NCI-H2171 (cell line): ENCODE measurements at regions not wholly inside any gene's neighbourhood (a gene's known extent, or its start where the extent isn't known, plus 50 kb on each side); places are given as distances from the start of the nearest gene placed in this dataset.

ENCODE experiments used
- DNase-seq: peaks from one replicate; lab custom pipeline; 2025; lab: John Stamatoyannopoulos, UW

DNA sequence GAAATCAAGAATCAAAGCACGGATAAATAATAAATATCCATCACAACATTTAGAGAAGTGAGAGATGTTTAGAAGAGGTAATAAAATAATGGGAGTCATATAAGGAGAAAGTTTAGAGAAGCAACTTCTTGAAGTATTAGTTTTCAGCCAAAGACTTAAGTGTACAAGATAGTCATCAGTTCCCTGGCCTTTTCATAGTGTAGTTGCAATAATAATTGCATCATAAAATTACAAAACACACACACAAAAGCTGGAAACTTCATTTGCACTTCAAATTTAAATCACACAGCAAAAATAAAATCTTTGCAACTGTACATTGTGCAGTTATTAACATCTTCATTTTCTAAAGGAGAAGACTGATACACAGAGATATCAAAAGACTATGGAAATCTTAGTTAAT lies 319.1 kb upstream of the RGMB start:
- no peak for DNase-seq

GRCh38 chr5:98454904-98455303 lies 318.6 kb upstream of the RGMB start:
- no peak for DNase-seq

GRCh38 chr5:98455665-98456064 lies 317.8 kb upstream of the RGMB start:
- DNase-seq = no peak

- DNase-seq = no peak
Observed at GRCh38 chr5:98458004-98458403, 315.5 kb upstream of the RGMB start.

DNA sequence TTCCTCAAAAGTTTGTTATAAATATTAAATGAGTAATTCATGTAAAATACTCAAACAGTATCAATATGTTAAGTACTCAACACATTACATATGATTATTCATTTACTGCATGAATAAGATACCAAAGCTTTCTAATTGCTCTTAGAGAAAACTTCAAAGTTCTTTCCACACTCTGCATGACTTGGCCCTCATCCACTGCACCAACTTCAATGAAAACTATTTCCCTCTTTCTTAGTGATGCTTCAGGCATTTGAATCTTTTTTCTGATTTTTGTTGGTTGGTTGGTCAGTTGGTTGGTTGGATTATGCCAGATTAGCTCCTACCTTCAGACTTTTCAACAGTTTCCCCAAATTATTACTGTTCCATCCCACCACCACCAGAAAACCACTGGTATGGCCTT lies 314.7 kb upstream of the RGMB start:
- no peak for DNase-seq

- DNase-seq = no peak
Observed at GRCh38 chr5:98460536-98460935, 312.9 kb upstream of the RGMB start.

GRCh38 chr5:98461485-98461884 lies 312.0 kb upstream of the RGMB start:
- DNase-seq = no peak

DNA sequence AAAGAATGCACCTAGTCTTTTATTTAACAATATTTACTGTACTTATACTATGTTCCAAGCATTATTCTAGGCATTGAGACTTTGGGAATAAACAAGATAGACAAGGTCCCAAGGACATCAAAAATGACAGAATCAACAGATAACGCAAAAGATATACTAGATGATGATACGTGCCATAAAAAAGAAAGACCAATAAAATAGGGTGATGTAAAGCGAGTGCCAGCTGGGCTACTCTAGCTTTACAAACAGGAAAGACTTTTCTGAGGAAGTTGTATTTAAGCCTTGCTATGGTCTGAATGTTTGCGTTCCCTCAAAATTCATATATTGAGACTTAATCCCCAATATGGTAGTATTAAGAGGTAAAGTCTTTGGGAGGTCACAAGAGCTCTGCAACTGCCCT lies 310.2 kb upstream of the RGMB start:
- DNase-seq = no peak

DNA sequence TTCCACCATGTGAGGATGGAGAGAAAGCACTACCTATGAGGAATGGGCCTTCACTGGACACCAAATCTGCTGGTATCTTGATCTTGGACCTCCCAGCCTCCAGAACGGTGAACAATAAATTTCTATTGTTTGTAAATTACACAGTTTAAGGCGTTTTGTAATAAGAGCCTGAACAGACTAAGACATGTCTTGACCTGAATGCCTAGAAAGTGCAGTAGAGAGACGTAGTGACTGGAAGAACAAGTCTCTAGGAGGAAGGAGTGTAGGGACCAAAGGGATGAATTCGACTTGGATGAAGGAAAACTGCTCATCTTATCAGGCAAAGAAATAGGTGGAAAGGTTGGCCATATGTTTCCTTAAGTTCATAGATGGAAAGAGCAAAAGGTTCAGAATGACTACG lies 309.8 kb upstream of the RGMB start:
- no peak for DNase-seq

DNA sequence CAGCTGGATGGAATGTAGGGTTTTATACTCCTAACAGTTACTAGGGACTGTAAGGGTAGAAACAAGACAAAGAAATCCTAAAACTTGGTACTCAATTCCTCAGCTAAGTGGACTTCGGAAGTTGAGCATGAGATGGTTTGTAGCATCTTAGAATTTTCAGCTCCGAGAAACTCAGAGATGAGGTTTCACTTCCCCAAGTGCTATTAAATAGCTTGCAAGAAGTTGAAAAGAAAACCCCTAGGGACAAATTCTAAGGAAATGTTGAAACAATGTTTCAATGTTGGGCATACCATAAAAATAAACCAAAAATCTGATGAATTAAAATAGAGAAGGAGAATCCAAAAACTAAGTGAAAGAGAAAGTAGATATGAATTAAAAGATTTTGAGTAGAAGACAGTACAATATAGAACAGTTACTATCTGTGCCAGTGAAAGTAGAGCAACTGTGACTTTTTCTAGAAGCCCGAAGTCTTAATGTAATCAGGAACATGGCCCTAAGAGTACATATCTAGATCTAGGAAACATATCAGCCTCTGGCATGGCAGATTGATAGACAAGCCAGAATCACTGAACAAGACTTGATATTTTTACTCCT lies 308.6 kb upstream of the RGMB start:
- no peak for DNase-seq

GRCh38 chr5:98468188-98468869 lies 305.1 kb upstream of the RGMB start:
- DNase-seq = no peak

- DNase-seq = no peak
Observed at GRCh38 chr5:98470747-98471146, 302.7 kb upstream of the RGMB start.

- no peak for DNase-seq
Observed at GRCh38 chr5:98471458-98471857, 302.0 kb upstream of the RGMB start.

- no peak for DNase-seq
Observed at GRCh38 chr5:98474216-98474615, 299.2 kb upstream of the RGMB start.

- no peak for DNase-seq
Observed at GRCh38 chr5:98474782-98475181, 298.7 kb upstream of the RGMB start.

DNA sequence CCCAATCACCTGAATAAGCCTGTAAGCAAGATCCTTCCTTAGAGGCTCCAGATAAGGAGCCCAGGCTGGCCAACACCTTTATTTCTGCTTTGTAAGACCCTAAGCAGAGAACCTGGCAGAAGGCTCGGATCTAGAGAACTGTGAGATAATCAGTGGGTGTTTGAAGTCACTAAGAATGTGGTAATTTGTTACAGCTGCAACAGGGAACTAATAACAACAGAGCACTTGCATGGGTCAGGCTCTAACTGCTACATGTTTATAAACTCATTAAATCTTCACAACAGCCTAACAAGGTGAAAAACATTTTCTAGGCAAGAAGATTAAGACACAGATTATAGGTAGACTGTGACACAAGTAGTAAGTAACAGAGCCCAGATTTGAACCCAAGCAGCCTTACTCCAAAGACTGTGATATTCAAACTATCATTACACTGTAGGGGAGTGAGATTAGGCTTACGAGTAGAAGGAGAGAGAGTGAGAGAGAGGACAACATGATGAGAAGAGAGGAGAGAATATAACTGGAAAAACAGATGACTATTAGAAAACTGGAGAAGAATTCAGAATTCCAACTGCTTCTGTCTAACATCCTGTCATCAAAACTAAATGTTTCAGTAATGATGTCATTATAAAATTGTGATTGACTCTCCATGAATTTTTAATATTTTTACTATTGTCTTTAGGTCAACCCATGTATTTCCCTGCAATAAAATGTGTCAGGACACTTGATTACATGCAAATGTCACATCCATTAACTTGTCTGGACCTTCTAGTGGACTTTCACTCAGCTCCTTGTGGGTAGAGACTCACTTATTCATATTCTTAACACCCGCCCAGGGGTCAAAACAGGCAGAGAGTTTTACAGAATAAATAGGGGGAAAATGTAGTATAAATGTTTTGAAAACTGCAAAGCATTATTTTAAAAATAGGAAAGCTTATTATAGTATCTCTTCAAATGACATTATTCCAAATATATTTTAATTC lies 290.9 kb upstream of the RGMB start:
- no peak for DNase-seq

DNA sequence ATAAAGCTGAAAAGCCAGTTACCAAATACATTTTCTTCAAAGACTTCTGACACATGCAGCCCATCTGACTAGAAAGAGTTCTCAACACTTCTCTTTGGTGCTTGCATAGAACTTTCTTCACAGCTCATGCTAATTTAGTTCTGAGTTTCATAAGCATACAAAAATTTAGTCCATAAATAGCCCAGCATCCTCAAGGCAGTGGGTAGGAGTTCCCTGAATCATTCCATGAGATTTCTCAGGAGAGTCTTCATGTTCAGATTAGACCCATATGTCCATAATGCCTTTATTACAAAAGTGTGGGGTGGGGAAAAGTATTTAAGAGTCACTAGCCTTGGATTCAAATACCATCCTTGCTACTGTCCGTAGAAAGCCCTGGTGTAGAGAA lies 290.2 kb upstream of the RGMB start:
- no peak for DNase-seq

- no peak for DNase-seq
Observed at GRCh38 chr5:98489021-98489420, 284.4 kb upstream of the RGMB start.

- no peak for DNase-seq
Observed at GRCh38 chr5:98490348-98490747, 283.1 kb upstream of the RGMB start.

- DNase-seq = no peak
Observed at GRCh38 chr5:98492258-98492657, 281.2 kb upstream of the RGMB start.

- no peak for DNase-seq
Observed at GRCh38 chr5:98497418-98497817, 276.0 kb upstream of the RGMB start.

DNA sequence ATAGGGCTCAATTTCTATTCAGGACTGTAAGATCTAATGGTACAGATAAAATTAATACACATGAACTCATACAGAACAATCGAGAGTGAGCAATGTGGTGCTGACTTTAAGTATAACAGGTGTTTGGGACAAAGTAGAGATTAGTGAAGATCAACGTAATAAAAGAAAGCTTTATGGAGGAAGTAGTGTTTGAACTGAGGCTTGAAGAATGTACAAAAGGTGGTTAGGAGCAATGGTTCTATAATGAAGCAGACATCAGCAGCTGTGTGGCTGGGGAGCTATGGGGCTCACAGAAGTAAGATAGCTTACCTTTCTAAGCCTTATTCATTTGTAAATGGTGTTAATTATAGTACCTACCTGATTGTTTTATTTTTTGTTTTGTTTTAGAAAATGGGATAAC lies 275.4 kb upstream of the RGMB start:
- DNase-seq = no peak

GRCh38 chr5:98499892-98500291 lies 273.6 kb upstream of the RGMB start:
- no peak for DNase-seq
